HG02981 (cell line): ENCODE measurements at regions not wholly inside any gene's neighbourhood (a gene's known extent, or its start where the extent isn't known, plus 50 kb on each side); places are given as distances from the start of the nearest gene placed in this dataset.

Source experiments
- ATAC-seq: cut with Tn5 transposase; IDR thresholded peaks from one replicate; pipeline ENCODE4 v1.9.1; 2021; ENCODE audit warnings: mild to moderate bottlenecking, moderate library complexity; ENCODE audit not compliant: unreplicated experiment

GRCh38 chr12:124489915-124490583, 77.4 kb downstream of the NCOR2 start:
- ATAC-seq: no peak

DNA sequence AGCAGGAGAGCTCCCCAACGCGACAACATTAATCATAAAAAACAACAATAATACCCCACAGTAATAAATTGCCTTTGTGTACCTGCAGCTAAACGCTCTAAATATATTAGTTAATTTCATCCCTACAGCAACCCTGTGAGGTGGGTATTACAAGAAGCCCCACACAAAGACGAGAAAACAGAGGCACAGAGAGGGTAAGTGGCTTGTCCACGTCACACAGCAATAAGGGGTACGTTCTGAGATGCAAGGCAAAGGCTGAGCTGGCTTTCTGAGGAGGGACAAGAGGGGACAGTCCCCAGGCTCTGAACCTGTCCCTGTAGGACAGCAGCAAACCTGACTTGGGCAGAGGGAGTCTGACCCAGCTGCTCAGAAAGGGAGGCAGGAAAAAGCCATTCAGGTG, 78.2 kb downstream of the NCOR2 start:
- ATAC-seq: no peak

- ATAC-seq: no peak
Observed at GRCh38 chr12:124488520-124488919, 78.9 kb downstream of the NCOR2 start.

- ATAC-seq: no peak
Observed at GRCh38 chr12:124487834-124488165, 79.6 kb downstream of the NCOR2 start.

- no peak for ATAC-seq
Observed at GRCh38 chr12:124487066-124487833, 80.2 kb downstream of the NCOR2 start.

DNA sequence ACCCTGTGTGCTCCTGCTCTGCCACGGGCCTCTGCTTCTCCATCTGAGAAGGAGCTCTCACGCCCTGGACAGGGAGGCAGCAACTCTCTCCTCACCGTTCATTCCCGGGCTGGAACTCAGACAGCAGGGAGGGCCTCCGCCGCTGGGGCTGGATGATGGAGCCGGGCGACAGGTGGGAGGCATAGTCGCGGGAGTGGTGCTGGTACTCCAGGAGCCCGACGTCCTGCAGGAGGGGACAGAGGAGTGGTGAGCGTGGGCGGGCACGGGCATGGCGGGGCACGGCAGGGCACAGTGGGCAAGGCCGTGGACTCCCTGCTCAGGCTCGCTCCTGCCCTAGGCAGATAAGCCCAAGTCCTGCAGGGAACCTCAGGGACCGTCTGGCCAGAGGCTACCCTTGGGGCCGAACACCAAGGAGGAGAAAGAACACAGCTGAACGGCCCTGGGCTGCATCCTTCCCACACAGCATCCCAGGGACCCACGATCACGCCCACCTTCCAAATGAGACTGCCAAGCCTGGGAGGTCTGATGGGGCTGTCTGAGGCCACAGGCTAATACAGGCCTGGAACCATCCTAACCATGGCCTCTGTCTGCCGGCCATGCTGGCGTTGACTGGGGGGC, 81.0 kb downstream of the NCOR2 start:
- no peak for ATAC-seq

DNA sequence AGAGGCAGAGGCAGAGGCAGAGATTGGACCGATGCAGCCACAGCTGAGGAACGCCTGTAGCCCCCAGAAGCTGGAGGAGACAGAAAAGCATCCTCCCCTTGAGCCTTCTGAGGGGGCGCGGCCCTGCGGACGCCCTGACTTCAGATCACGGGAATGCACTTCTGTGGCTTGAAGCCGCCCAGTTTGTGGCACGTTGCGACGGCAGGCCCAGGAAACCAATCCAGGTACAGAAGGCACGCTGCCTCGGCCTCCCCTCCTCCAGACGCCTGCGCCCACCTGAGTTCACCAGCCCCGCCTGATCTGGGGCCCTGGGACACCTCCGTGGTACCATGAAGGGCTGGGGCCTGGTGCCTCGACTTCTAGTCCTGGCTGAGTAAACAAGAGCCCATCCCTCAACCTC, 82.0 kb downstream of the NCOR2 start:
- ATAC-seq: no peak

GRCh38 chr12:124484526-124484953, 82.9 kb downstream of the NCOR2 start:
- no peak for ATAC-seq

GRCh38 chr12:124484067-124484466, 83.3 kb downstream of the NCOR2 start:
- ATAC-seq: no peak

GRCh38 chr12:124482901-124483799, 84.3 kb downstream of the NCOR2 start:
- ATAC-seq: no peak

DNA sequence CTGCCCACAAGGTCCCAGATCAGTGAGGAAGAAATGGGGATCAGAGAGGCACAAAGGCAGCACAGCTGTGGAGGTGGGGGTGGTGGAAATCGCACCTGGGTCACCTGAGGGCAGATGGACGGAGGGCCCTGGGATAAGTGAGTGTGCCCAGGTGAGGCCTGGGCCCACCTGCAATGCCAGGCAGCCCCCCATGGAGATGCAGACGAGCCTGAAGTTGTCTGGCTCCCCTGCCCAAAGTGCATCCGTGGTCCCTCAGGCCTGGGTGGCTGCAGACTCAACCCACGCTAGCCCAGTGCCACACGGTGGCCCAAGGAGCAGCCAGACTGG, 84.9 kb downstream of the NCOR2 start:
- no peak for ATAC-seq

GRCh38 chr12:124481772-124482566, 85.4 kb downstream of the NCOR2 start:
- peak; percentile 36 for ATAC-seq

DNA sequence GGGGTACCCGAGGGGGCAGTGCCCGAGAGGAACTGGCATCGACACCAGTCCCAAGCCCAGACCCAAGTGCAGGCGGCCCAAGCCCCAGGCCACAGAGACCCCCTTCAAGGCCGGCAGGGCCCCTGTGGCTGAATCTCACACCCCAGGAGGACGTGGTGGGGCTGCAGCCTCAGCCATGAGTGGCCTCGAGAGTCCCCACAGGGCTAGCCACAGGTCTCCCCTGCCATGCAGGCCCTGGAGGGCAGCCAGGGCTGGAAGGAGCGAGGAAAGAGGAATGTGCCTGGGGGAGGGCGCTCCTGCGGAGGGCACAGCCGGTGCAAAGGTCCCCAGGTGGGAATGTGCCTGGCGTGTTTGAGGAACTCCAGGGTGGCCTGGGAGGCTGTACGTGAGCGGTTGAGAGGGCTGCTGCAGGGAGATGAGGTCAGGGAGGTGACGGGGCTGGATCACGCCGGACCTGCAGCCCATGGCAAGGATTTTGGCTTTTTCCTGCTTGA, 86.1 kb downstream of the NCOR2 start:
- no peak for ATAC-seq

- peak; percentile 64 for ATAC-seq
Observed at GRCh38 chr12:124480469-124481256, 86.7 kb downstream of the NCOR2 start.

DNA sequence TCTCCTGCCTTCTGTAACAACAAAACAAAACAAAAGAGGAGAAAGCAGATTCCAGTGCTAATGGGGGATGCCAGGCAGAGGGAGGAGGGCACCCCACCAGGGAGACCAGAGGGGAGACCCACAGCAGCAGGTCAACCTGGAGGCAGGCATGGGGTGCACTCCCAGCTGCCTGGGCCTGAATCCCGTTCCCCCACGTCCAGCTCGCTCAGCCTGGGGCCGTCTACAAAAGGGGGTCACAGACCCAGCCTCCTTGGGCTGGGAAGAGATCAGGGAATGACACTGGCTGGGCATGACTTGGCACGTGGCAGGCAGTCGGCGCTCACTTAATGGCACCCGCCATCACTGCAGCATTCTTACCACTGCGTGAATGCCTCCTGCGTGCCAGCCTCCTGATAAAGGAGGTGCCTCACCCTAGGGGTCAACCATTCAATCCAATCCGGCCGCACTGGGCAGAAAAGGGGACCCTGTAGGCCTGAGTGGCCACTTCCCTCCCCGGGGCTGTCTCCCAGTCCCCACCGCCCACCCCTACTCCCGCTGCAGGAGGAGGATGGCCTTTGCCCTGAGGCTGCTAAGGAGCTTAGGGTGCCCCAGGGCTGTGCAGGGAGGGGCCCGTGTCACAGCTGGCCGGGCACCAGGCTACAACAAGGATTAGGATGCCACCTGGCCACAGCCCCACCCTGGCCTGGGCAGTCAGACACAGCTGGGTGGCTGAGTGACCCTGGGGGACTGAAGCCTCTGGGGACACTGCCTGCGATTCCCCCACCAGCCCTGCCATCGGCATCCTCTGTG, 87.5 kb downstream of the NCOR2 start:
- ATAC-seq: no peak

- no peak for ATAC-seq
Observed at GRCh38 chr12:124478985-124479645, 88.3 kb downstream of the NCOR2 start.

DNA sequence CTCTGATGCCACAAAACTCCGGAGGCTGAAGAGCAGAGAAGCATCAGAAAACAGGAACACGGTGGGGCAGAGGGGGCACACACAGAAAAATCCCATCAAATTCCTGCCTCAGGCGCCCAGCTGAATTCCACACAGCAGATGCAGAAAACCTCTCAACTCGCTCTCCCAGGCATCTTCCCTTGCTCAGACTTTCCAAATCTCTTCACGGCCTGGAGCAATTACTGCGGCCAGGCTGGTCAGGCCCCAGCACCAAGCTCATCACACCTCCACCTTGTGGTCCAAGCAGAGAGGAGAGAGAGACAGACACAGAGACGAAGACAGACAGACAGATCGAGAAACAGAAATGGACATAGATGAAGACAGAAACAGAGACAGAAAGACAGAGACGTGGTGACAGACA, 89.0 kb downstream of the NCOR2 start:
- no peak for ATAC-seq
